ENCODE measurements at regions not wholly inside any gene's neighbourhood (a gene's known extent, or its start where the extent isn't known, plus 50 kb on each side); places are given as distances from the start of the nearest gene placed in this dataset.
"Not testable (repeated sequence)": the region's sequence is repeated elsewhere in the genome, so short reads cannot be mapped to it uniquely, and the experiment has no call there.

- DNase-seq (ENCODE audit: low spot score): no peak
Observed at GRCh38 chr13:42373048-42373812, 101.3 kb downstream of the AKAP11 start.

GRCh38 chr13:42375663-42376062 is 103.7 kb downstream of the AKAP11 start:
- no peak for DNase-seq (ENCODE audit: low spot score)

GRCh38 chr13:42377640-42378382 is 105.9 kb downstream of the AKAP11 start:
- DNase-seq (ENCODE audit: low spot score): no peak

DNA sequence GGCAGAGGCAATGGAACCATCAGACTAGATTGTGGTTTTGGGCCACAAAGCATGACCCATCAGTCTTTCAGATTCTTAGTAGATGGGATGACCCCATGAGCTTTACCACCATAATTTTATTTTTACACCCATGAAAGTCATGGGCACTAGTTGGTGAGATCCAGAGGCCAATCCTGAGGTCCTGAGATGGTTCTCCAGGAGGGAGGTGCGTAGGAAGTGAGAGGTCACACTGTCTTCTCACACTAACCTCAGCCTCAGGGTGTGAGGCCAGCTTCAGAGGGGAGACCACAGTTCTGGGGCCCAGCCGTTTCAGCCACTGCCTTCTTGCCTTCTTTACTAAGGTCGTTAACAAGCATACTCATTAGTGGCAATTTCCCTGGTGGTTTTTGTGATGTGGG is 106.4 kb downstream of the AKAP11 start:
- no peak for DNase-seq (ENCODE audit: low spot score)

DNA sequence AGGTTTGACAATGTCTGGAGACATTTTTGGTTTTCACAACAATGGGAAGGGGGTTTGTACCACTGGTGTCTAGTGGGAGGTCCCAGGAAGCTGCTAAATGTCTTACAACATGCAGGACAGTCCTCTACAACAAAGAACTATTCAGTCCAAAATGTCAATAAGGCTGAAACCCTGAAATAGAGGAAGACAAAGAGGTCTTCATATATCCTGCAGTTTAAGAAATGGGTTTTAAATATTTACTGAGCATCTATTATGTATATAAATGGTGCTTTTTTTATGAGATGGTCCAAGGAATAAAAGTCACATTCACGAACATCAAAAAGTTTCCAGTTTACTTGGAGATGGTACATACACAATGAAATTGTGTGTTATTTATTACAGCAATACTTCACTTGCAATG is 107.3 kb downstream of the AKAP11 start:
- DNase-seq (ENCODE audit: low spot score): no peak

DNA sequence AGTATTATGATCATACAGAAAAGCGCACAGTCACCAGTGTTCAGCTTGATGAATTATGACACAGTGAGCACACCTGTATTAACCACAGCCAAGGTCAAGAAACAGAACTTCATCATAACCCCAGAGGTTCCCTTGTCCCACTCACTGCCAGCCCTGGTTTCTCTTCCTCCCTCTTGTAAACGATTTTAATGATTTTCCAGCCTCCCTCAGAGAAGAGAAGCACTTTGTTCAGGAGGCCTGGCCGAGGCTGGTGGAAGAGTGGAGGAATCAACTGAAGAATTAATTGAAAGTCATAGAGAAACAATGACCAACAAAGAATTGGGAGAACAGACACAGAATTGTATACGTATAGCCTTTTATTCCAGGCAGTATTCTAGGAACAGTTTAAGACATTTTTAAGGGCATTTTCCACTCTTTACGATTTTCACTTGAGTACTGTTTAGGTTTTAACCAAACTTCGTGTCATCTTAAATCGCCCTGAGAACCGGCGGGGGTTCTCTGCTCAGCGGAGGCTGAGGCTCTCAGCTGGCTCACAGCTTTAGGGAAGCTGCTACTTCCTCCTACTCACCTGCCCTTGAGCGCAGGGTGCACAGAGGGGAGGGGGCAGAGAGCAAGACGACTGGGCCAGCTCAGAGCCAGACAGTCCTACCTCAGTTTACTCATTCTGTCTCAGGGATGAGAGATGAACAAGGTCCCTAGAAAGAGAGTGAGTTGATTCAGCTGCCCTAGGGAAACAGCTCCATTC is 108.6 kb downstream of the AKAP11 start:
- no peak for DNase-seq (ENCODE audit: low spot score)

- no peak for DNase-seq (ENCODE audit: low spot score)
Observed at GRCh38 chr13:42381165-42381425, 109.1 kb downstream of the AKAP11 start.

DNA sequence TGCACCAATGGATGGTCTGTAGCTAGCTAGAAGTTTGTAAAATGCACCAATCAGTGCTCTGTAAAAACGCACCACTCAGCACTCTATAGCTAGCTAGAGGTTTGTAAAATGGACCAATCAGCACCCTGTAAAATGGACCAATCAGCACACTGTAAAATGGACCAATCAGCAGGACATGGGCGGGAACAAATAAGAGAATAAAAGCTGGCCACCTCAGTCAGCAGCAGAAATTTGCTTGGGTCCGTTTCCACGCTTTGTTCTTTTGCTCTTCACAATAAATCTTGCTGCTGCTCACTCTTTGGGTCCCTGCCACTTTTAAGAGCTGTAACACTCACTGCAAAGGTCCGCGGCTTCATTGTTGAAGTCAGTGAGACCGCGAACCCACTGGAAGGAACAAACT is 109.5 kb downstream of the AKAP11 start:
- DNase-seq (ENCODE audit: low spot score): not testable (repeated sequence)

- DNase-seq (ENCODE audit: low spot score): no peak
Observed at GRCh38 chr13:42383025-42383424, 111.1 kb downstream of the AKAP11 start.

GRCh38 chr13:42384265-42384664 is 112.3 kb downstream of the AKAP11 start:
- DNase-seq (ENCODE audit: low spot score): peak; percentile 7

DNA sequence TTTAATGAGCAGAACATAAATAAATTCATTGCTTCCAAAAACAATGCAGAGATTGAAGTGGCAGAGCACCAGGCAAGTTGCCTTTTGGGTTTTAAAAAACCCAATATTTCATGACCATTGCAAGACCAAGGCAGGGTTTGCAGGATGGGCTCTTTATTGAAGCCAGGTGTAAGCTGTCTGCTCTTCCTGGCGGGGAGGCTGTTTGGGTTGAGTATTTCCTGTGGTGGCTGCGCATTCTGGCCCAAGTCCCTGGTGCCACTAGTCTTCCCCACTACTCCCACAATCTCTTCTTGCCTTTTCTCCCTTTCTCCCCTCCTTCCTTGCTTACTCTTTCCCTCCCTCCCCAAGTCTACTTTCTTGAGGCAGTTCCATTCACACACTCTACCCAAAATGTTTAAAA is 116.4 kb downstream of the AKAP11 start:
- no peak for DNase-seq (ENCODE audit: low spot score)

DNA sequence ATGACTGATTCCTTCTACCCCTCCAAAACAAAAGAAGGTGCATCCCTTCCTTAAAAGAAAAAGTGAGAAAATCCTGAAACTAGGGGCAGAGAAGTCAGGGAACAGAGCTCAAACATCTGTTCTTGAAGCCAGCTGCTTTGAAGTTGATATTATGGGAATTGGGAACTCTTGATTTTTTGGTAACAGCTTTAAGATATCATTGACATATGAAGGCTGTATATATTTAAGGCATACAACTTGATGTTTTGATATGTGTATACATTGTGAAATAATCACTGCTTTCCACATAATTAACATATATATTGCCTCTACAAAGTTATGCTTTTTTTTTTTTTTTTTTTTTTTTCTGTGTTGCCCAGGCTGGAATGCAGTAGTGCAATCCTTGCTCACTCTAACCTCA is 117.1 kb downstream of the AKAP11 start:
- no peak for DNase-seq (ENCODE audit: low spot score)

DNA sequence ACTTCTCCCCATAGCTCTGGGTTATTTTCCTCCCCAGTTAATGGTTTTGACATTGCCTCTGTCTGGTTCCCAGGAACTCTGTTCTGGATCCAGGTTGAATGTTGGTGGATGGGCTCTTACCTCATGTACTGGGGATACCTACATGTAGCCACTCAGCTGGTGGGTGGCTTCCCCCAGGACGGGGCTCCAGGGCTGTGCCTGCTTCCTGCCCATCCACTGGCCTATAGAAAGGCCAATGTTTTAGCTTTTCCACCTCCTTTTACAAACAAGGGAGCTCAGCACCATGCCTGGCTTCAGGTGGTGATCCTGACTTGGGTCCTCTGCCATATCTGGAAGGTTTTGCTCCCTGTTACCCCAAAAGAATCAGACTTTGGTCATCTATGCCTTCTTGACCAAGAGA is 120.2 kb downstream of the AKAP11 start:
- DNase-seq (ENCODE audit: low spot score): no peak

DNA sequence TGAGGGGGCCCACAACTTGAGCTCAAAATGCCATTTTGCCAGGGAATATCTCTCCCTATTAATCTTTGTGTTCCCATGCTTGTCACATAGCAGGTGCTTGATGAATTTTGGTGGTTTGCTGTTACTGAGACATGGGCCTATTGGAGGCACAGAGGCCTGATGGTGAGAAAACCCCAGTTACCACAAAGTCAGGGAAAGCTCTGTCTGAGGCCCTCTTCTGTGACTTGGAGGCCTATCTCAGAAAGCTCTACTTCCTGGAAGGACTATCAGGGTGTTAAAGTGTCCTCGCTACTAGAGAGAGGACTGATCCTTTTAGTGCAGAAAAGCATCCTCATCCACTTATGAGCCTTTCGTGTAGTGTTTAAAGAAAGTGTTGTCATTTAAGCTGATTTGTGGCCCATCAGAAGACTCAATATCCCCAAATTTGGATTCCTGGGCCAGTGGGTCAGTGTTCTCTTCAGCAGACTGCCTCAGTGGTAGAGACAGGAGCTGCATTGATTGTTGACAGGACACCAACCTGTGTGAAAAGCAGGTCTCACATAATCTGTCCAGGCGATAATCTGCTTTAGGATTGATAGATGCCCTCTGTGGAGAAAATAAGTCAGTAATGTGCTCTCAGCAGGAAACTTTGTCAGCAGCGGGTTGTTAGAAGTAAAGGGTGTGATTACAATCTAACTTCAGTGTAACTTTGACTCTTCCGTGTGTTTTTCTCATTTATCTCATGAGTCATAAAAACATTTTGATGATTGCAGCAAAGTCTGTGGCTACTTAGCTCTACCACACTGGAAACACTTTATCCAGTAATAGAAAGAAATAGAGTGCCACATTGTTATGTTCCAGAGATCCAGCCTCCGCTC is 121.0 kb downstream of the AKAP11 start:
- peak; percentile 36 for DNase-seq (ENCODE audit: low spot score)

DNA sequence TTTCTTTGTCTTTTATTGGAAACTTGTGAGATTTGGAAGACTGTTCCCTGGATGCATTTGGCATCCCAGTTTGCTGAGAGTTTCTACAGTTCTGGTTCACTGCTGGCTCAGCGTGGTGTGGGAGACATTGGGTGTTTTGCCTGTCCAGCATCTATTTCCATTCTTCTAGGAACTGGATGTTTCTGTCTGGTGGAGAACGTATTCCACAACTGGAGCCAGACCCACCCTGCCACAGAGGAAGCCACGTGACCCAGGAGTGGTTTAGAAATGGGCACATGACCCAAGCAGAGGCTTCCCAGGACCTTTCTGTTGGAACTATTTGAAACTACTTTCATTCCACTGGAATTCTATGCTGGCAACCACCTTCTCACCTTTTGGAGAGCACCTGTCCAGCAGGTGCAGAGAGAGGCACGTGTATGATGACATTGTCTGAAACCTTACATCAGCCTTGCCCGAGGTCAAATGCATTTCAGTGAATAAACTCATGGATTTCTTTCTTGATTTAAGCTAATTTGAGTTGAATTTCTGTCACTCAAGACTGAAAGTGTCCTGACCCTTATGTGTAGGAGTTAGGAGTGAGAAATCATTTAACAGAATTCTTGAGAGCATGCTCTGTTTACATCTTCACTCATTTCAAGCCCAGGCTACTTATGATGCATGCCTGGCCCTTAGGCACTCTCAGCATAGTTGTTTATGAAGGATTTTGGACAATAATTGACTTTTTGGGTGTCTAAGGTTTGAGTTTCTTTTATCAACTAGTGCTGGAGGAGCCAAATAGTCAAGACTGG is 121.8 kb downstream of the AKAP11 start:
- peak; percentile 4 for DNase-seq (ENCODE audit: low spot score)

DNA sequence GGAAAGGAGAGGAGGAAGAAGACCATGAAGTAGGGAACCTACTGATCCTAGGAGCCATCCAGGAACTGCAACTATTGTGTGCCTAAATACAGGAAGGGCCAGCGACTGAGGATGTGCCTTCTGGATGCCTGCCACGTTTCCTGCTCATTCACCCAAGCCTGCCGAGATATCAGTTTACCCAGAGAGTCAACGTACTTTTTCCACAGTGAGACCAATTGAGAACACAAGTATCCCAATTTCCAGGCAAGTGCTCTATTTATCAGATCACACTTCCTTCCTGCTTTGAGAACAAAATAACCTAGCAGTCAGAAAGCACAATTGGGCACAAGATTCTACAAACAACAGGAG is 122.4 kb downstream of the AKAP11 start:
- no peak for DNase-seq (ENCODE audit: low spot score)

- DNase-seq (ENCODE audit: low spot score): no peak
Observed at GRCh38 chr13:42394711-42395085, 122.7 kb downstream of the AKAP11 start.

GRCh38 chr13:42395086-42395821 is 123.3 kb downstream of the AKAP11 start:
- no peak for DNase-seq (ENCODE audit: low spot score)

GRCh38 chr13:42396501-42396900 is 124.5 kb downstream of the AKAP11 start:
- peak; percentile 37 for DNase-seq (ENCODE audit: low spot score)

DNA sequence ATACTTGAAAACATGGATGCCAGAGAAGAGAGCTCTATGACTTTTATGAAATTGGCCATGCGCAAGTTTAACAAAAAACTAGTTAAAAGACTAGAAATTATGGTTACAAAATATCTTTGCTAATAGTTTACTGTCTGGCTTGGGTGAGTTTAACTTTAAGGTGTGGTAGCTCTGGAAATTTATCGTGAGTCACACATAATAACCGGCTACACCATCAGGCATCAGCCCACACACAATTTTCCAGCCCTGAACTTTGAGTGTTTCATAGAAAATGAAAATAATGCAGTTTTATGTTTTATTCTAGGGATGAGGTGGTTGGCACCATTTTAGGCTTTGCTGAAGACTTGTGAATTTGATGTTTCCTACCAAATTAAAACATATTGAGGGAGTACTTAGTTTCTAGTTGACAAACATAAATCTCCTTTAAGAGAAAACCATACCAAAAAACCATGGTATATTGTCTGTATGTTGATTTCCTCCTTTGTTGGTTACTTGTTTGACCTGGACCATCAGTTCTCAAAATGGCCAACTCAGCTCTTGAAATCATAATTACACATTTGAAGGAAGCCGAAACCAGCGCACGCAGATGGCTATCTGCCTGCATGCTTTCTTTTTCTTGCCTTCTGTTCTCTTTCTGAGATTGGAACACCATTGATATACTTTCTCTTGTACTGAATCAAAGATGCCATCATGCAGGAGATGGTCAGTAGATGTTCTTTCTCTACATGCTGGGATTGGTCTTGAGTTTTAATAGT is 125.1 kb downstream of the AKAP11 start:
- no peak for DNase-seq (ENCODE audit: low spot score)

Data from H4 (cell line).